ENCODE measurements at regions not wholly inside any gene's neighbourhood (a gene's known extent, or its start where the extent isn't known, plus 50 kb on each side); places are given as distances from the start of the nearest gene placed in this dataset.

DNA sequence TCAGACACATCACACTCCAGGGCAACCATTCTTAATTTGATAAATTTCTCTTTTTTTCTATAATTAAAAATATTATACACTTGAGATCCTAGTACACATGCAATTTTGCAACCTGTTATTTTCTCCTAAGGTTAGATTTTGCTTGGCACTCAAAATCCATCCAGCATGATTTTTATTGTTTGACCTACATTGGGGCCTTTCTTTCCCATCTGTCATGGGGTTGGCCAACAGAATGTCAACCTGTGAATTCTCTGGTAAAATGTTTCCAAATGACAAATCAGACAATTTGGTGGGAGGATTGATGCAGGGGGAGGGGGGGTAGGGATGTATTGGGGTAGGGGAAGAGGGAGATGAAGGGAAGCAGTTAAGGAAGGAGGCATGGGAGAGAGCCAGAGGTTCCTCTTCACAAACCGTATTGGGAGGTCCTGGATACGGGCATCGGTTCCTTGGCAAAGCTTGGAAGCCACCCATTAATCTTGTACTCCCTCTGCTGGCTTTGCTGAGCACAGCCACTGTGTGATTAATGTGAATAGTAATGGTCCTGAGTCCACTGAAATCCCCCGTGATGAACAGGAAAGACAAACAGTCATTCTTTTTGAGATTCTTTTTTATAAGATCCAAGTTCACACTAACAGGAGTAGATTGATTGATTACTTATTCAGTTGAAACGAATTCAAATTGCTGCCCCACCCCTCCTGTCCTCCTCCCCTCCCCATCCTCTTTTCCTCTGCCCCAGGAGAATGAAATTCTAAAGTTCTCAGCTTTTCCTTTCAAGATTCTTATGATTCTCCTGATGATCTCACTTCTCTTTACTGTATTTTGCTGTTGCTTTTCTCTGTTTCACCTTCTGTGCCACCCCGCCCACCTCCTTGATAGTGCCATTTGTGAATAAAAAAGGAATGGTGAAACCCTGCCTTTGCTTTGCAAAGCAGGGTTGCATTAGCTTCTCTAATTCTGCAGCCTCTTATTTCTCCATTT lies 82.2 kb upstream of the SLC25A26 start:
- Histone ChIP-seq H2BK120ac (ENCODE audit: low read depth, low read length) (no peak overlapping the region), H3K4me3 (ENCODE audit: low read length in 2 of 2) (no peak overlapping the region), H3K79me1 (ENCODE audit: low read depth, low read length) (no peaks in the 10 kb centered on the region), H3K4ac (ENCODE audit: low read length) (no peak overlapping the region), H3K27ac (replicated peaks; ENCODE audit: low read length) (no peak overlapping the region), H3K27me3 (ENCODE audit: control insufficient read depth in 3 of 3, insufficient read depth in 3 of 3, low read depth in 1 of 3, low read length in 3 of 3) (no peaks in the 10 kb centered on the region), H3K9me3 (replicated peaks in 1 of 2; ENCODE audit: control insufficient read depth in 2 of 2, insufficient read depth in 1 of 2, low read depth in 1 of 2, low read length in 2 of 2) (no peaks in the 10 kb centered on the region), H3K9ac (ENCODE audit: low read depth, low read length, poor library complexity) (no peak overlapping the region), H3K23ac (ENCODE audit: low read depth, low read length, poor library complexity) (no peak overlapping the region), H3K4me2 (ENCODE audit: insufficient read depth, low read length, poor library complexity, severe bottlenecking) (no peak overlapping the region), H4K8ac (ENCODE audit: low read depth, low read length) (no peak overlapping the region), H2AFZ (ENCODE audit: low read length) (no peak overlapping the region), H2AK5ac (ENCODE audit: low read depth, low read length) (no peak overlapping the region), H2BK15ac (ENCODE audit: low read length) (no peak overlapping the region), H3K14ac (ENCODE audit: low read length) (no peak overlapping the region), H3K4me1 (ENCODE audit: control insufficient read depth in 2 of 2, insufficient read depth in 1 of 2, low read depth in 1 of 2, low read length in 2 of 2) (no peaks in the 10 kb centered on the region), H2BK12ac (ENCODE audit: low read length) (no peak overlapping the region), H3K36me3 (replicated peaks in 1 of 2; ENCODE audit: control insufficient read depth in 2 of 2, insufficient read depth in 2 of 2, low read length in 2 of 2) (no peaks in the 10 kb centered on the region), H3K18ac (ENCODE audit: low read length) (no peak overlapping the region), H2BK5ac (ENCODE audit: low read length) (no peak overlapping the region), H4K91ac (ENCODE audit: low read depth, low read length, poor library complexity) (no peak overlapping the region)
- no CpG with 5 or more reads among the region's 6 CpGs for WGBS, 2 donors (ENCODE audit: extremely low coverage in 2 of 2, insufficient read length in 2 of 2, insufficient replicate concordance in 1 of 2)
- DNase-seq (ENCODE audit: low spot score): peak; percentile 29

DNA sequence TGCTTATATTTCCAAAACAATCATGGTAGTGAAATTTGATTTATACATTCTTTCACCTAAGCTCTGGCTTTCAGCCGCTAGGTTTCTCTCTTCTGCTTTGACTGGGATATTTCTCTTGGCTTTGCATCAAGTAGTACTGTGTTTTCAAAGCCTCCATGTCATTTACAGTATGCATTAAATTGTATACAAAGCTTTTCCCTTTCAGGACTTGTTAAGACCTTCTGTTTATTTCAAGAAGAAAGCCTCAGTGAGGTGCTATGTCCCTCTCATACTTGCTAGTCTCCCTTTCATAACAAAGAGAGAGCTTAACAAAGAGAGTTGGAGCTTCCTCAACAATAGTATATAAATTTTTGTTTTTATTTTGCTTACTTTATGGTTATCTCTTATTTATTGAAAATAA lies 84.2 kb upstream of the SLC25A26 start:
- Histone ChIP-seq H3K4ac (ENCODE audit: low read length) (no peak overlapping the region), H3K4me1 (ENCODE audit: control insufficient read depth in 2 of 2, insufficient read depth in 1 of 2, low read depth in 1 of 2, low read length in 2 of 2) (no peaks in the 10 kb centered on the region), H2BK120ac (ENCODE audit: low read depth, low read length) (no peak overlapping the region), H2BK15ac (ENCODE audit: low read length) (no peak overlapping the region), H3K4me3 (ENCODE audit: low read length in 2 of 2) (no peak overlapping the region), H2AK5ac (ENCODE audit: low read depth, low read length) (no peak overlapping the region), H2BK5ac (ENCODE audit: low read length) (no peak overlapping the region), H3K36me3 (replicated peaks in 1 of 2; ENCODE audit: control insufficient read depth in 2 of 2, insufficient read depth in 2 of 2, low read length in 2 of 2) (no peaks in the 10 kb centered on the region), H3K4me2 (ENCODE audit: insufficient read depth, low read length, poor library complexity, severe bottlenecking) (no peak overlapping the region), H4K91ac (ENCODE audit: low read depth, low read length, poor library complexity) (no peak overlapping the region), H3K27me3 (ENCODE audit: control insufficient read depth in 3 of 3, insufficient read depth in 3 of 3, low read depth in 1 of 3, low read length in 3 of 3) (no peaks in the 10 kb centered on the region), H3K14ac (ENCODE audit: low read length) (no peak overlapping the region), H3K79me1 (ENCODE audit: low read depth, low read length) (no peaks in the 10 kb centered on the region), H3K27ac (replicated peaks; ENCODE audit: low read length) (no peak overlapping the region), H3K9me3 (replicated peaks in 1 of 2; ENCODE audit: control insufficient read depth in 2 of 2, insufficient read depth in 1 of 2, low read depth in 1 of 2, low read length in 2 of 2) (no peaks in the 10 kb centered on the region), H4K8ac (ENCODE audit: low read depth, low read length) (no peak overlapping the region), H3K23ac (ENCODE audit: low read depth, low read length, poor library complexity) (no peak overlapping the region), H3K9ac (ENCODE audit: low read depth, low read length, poor library complexity) (no peak overlapping the region), H2AFZ (ENCODE audit: low read length) (no peak overlapping the region), H2BK12ac (ENCODE audit: low read length) (no peak overlapping the region), H3K18ac (ENCODE audit: low read length) (no peak overlapping the region)
- DNase-seq (ENCODE audit: low spot score): no peak
- WGBS, 2 donors (ENCODE audit: extremely low coverage in 2 of 2, insufficient read length in 2 of 2, insufficient replicate concordance in 1 of 2): no CpG with 5 or more reads among the region's 1 CpG

DNA sequence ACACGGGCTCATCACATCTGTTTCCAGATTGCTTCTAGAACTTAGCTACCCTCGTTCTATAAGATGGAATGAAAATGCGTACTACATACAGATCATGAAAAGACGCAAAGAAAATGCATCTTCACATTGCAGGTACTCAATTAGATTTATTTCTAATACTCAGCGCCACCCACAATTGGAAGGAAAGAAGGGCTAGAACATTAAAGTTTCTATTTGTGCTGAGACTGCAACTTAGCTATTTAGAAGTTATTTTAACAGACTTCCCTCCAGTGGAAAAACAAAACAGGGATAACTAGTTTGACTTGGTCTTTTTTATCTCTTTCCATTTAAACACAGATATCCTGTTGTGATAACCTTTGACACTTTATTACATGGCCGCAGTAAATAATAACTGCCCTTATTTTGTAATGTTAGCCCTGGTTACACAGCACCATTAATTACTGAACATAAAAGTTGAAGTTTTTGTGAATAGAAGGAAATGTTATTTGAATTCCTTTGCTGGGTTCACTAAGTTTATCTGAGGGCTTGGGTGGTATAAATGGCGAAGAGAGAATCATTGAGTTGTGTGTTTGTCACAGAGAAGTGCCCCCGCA lies 86.9 kb upstream of the SLC25A26 start:
- no peaks in the 10 kb centered on the region for H3K27me3 ChIP-seq (ENCODE audit: control insufficient read depth in 3 of 3, insufficient read depth in 3 of 3, low read depth in 1 of 3, low read length in 3 of 3)
- H2BK15ac ChIP-seq (ENCODE audit: low read length): no peak overlapping the region
- no CpG with 5 or more reads among the region's 8 CpGs for WGBS, 2 donors (ENCODE audit: extremely low coverage in 2 of 2, insufficient read length in 2 of 2, insufficient replicate concordance in 1 of 2)
- H3K4me2 ChIP-seq (ENCODE audit: insufficient read depth, low read length, poor library complexity, severe bottlenecking): no peak overlapping the region
- H2BK5ac ChIP-seq (ENCODE audit: low read length): no peak overlapping the region
- H3K4ac ChIP-seq (ENCODE audit: low read length): no peak overlapping the region
- H3K4me1 ChIP-seq (ENCODE audit: control insufficient read depth in 2 of 2, insufficient read depth in 1 of 2, low read depth in 1 of 2, low read length in 2 of 2): no peaks in the 10 kb centered on the region
- no peak overlapping the region for H3K9ac ChIP-seq (ENCODE audit: low read depth, low read length, poor library complexity)
- no peak overlapping the region for H4K91ac ChIP-seq (ENCODE audit: low read depth, low read length, poor library complexity)
- H3K36me3 ChIP-seq (replicated peaks in 1 of 2; ENCODE audit: control insufficient read depth in 2 of 2, insufficient read depth in 2 of 2, low read length in 2 of 2): no peaks in the 10 kb centered on the region
- no peak overlapping the region for H2BK120ac ChIP-seq (ENCODE audit: low read depth, low read length)
- H3K18ac ChIP-seq (ENCODE audit: low read length): no peak overlapping the region
- no peak overlapping the region for H3K23ac ChIP-seq (ENCODE audit: low read depth, low read length, poor library complexity)
- H2AK5ac ChIP-seq (ENCODE audit: low read depth, low read length): no peak overlapping the region
- no peak overlapping the region for H2BK12ac ChIP-seq (ENCODE audit: low read length)
- H3K79me1 ChIP-seq (ENCODE audit: low read depth, low read length): no peaks in the 10 kb centered on the region
- H3K9me3 ChIP-seq (replicated peaks in 1 of 2; ENCODE audit: control insufficient read depth in 2 of 2, insufficient read depth in 1 of 2, low read depth in 1 of 2, low read length in 2 of 2): no peaks in the 10 kb centered on the region
- H3K4me3 ChIP-seq (ENCODE audit: low read length in 2 of 2): no peak overlapping the region
- no peak for DNase-seq (ENCODE audit: low spot score)
- no peak overlapping the region for H3K27ac ChIP-seq (replicated peaks; ENCODE audit: low read length)
- no peak overlapping the region for H3K14ac ChIP-seq (ENCODE audit: low read length)
- H4K8ac ChIP-seq (ENCODE audit: low read depth, low read length): no peak overlapping the region
- no peak overlapping the region for H2AFZ ChIP-seq (ENCODE audit: low read length)

DNA sequence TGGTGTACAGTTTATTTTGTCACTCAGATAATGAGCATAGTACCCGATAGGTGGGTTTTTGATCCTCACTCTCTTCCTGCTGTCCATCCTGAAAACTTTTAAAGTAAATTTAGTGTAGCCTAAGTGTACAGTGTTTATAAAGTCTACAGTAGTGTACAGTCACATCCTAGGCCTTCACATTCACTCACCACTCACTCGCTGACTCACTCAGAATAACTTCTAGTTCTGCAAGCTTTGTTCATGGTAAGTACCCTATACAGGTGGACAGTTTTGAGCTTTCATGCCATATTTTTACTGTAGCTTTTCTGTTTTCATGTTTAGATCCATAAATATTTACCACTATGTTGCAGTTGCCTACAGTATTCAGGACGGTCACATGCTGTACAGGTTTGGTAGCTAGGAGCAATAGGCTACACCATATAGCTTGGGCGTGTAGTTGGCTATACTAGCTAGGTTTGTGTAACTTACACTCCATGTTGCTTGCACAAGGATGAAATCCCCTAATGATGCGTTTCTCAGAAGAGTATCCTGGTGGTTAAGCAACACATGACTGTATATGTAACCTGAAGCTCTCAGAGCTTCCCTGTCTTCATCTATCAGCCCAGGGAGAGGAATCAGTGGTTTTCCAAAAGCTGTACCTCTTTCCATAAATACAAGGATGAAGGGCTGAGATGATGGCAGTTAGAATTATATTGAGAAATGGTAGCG lies 87.6 kb upstream of the SLC25A26 start:
- Histone ChIP-seq H3K27me3 (ENCODE audit: control insufficient read depth in 3 of 3, insufficient read depth in 3 of 3, low read depth in 1 of 3, low read length in 3 of 3) (no peaks in the 10 kb centered on the region), H4K91ac (ENCODE audit: low read depth, low read length, poor library complexity) (no peak overlapping the region), H3K9me3 (replicated peaks in 1 of 2; ENCODE audit: control insufficient read depth in 2 of 2, insufficient read depth in 1 of 2, low read depth in 1 of 2, low read length in 2 of 2) (no peaks in the 10 kb centered on the region), H3K79me1 (ENCODE audit: low read depth, low read length) (no peaks in the 10 kb centered on the region), H2BK5ac (ENCODE audit: low read length) (no peak overlapping the region), H3K36me3 (replicated peaks in 1 of 2; ENCODE audit: control insufficient read depth in 2 of 2, insufficient read depth in 2 of 2, low read length in 2 of 2) (no peaks in the 10 kb centered on the region), H3K23ac (ENCODE audit: low read depth, low read length, poor library complexity) (no peak overlapping the region), H3K4me2 (ENCODE audit: insufficient read depth, low read length, poor library complexity, severe bottlenecking) (no peak overlapping the region), H2BK120ac (ENCODE audit: low read depth, low read length) (no peak overlapping the region), H3K14ac (ENCODE audit: low read length) (no peak overlapping the region), H3K4me3 (ENCODE audit: low read length in 2 of 2) (no peak overlapping the region), H2BK12ac (ENCODE audit: low read length) (no peak overlapping the region), H4K8ac (ENCODE audit: low read depth, low read length) (no peak overlapping the region), H3K4me1 (ENCODE audit: control insufficient read depth in 2 of 2, insufficient read depth in 1 of 2, low read depth in 1 of 2, low read length in 2 of 2) (no peaks in the 10 kb centered on the region), H2BK15ac (ENCODE audit: low read length) (no peak overlapping the region), H3K27ac (replicated peaks; ENCODE audit: low read length) (no peak overlapping the region), H2AFZ (ENCODE audit: low read length) (no peak overlapping the region), H2AK5ac (ENCODE audit: low read depth, low read length) (no peak overlapping the region), H3K9ac (ENCODE audit: low read depth, low read length, poor library complexity) (no peak overlapping the region), H3K4ac (ENCODE audit: low read length) (no peak overlapping the region), H3K18ac (ENCODE audit: low read length) (no peak overlapping the region)
- WGBS, 2 donors (ENCODE audit: extremely low coverage in 2 of 2, insufficient read length in 2 of 2, insufficient replicate concordance in 1 of 2): no CpG with 5 or more reads among the region's 6 CpGs
- DNase-seq (ENCODE audit: low spot score): no peak
